NCI-H2107 treated with DMSO at 0.1 percent for 48 hours (cell line): ENCODE measurements at regions not wholly inside any gene's neighbourhood (a gene's known extent, or its start where the extent isn't known, plus 50 kb on each side); places are given as distances from the start of the nearest gene placed in this dataset.
"Not testable (repeated sequence)": the region's sequence is repeated elsewhere in the genome, so short reads cannot be mapped to it uniquely, and the experiment has no call there.

Experiments used
- DNase-seq: peaks from one replicate; lab custom pipeline; 2025; ENCODE audit not compliant: unreplicated experiment; lab: John Stamatoyannopoulos, UW

- DNase-seq = not testable (repeated sequence)
Measured at GRCh38 chr2:89795530-89795929, 1104.1 kb downstream of the RPIA start.

GRCh38 chr2:89797320-89798038 lies 1106.0 kb downstream of the RPIA start:
- no peak for DNase-seq

- not testable (repeated sequence) for DNase-seq
Measured at GRCh38 chr2:89801207-89801606, 1109.7 kb downstream of the RPIA start.

GRCh38 chr2:89806363-89806762 lies 1114.9 kb downstream of the RPIA start:
- not testable (repeated sequence) for DNase-seq

- no peak for DNase-seq
Measured at GRCh38 chr2:89811295-89811694, 1119.8 kb downstream of the RPIA start.

GRCh38 chr2:89811910-89812309 lies 1120.4 kb downstream of the RPIA start:
- not testable (repeated sequence) for DNase-seq

GRCh38 chr2:89814359-89814758 lies 1122.9 kb downstream of the RPIA start:
- DNase-seq = not testable (repeated sequence)

- DNase-seq = no peak
Measured at GRCh38 chr2:89818873-89819272, 1127.4 kb downstream of the RPIA start.

- no peak for DNase-seq
Measured at GRCh38 chr2:89819809-89820208, 1128.3 kb downstream of the RPIA start.

- no peak for DNase-seq
Measured at GRCh38 chr2:89820248-89820647, 1128.8 kb downstream of the RPIA start.

GRCh38 chr2:89821455-89821945 lies 1130.0 kb downstream of the RPIA start:
- DNase-seq = no peak

- not testable (repeated sequence) for DNase-seq
Measured at GRCh38 chr2:89822342-89822741, 1130.9 kb downstream of the RPIA start.

GRCh38 chr2:89823556-89823955 lies 1132.1 kb downstream of the RPIA start:
- no peak for DNase-seq

GRCh38 chr2:89825034-89825433 lies 1133.6 kb downstream of the RPIA start:
- no peak for DNase-seq

- not testable (repeated sequence) for DNase-seq
Measured at GRCh38 chr2:89826741-89827140, 1135.3 kb downstream of the RPIA start.

GRCh38 chr2:89827829-89828228 lies 1136.4 kb downstream of the RPIA start:
- DNase-seq = not testable (repeated sequence)

- DNase-seq = not testable (repeated sequence)
Measured at GRCh38 chr2:89828416-89828815, 1136.9 kb downstream of the RPIA start.

GRCh38 chr2:89828961-89829631 lies 1137.6 kb downstream of the RPIA start:
- DNase-seq = not testable (repeated sequence)

GRCh38 chr2:89829828-89830227 lies 1138.4 kb downstream of the RPIA start:
- DNase-seq = no peak

- DNase-seq = not testable (repeated sequence)
Measured at GRCh38 chr2:89830341-89831218, 1139.1 kb downstream of the RPIA start.
